IPS-NIHi11 (cell line): ENCODE measurements at regions not wholly inside any gene's neighbourhood (a gene's known extent, or its start where the extent isn't known, plus 50 kb on each side); places are given as distances from the start of the nearest gene placed in this dataset.
"Not testable (repeated sequence)": the region's sequence is repeated elsewhere in the genome, so short reads cannot be mapped to it uniquely, and the experiment has no call there.

Experiments
- DNase-seq: peaks from one replicate; pipeline ENCODE4 v3.0.0; 2012; ENCODE audit warnings: mixed read lengths, low spot score

DNA sequence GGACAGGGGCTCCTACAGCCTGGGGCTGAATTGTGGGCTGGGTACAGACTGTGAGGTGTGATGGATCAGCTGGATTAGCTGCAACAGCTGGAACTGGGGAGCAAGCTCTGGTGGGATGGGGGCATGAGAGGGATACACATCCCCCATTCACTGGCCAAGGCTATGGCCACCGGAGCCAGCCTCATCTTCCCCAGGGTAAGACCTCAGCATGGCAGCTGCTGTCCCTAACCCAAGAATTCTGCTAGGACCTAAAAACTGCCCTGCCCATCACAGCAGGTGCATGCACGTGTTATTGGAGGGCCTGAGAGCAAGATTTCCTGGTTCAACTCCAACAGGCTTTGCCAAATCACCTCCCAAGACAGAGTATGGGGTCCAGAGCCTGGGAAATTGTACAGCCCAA is 258.6 kb upstream of the AGTR2 start:
- no peak for DNase-seq

DNA sequence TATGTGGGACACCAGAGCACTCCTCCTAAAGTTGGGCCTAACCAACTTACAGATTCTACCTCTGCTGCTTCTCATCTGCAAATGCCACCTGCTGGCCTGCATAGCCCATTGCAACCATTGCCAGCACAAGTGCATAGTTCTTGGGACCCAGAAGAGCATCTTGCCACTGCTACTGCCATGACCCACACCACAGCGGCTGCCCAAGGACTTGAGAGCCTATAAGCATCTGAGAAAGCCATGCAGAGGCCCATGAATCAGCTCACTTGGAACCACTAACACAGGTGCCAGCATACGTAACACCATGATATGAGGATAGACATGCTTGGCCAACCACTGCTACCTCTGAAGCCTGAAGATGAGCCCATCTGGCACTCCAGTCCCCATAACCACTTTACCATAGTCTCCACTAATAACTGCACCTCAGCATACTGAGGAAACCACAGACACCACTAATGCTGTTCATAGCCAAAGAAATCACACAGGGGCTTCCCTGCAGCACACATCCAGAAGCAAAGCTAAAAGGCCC is 258.1 kb upstream of the AGTR2 start:
- no peak for DNase-seq

DNA sequence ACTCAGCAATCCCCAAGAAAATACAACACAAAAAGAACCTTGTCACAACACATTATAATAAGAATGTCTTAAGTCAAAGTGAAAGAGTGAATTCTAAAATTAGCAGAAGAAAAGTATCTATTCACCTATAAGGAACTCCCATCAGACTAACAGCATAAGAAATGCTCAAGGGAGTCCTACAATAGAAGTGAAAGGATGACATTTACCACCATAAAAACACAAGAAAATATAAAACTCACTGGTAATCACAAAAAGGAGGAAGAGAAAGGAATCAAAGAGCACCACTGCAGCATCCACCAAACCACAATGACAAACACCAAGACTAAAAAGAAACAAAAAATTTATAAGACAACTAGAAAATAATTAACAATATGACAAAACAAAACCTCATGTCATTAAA is 257.0 kb upstream of the AGTR2 start:
- DNase-seq = no peak

DNA sequence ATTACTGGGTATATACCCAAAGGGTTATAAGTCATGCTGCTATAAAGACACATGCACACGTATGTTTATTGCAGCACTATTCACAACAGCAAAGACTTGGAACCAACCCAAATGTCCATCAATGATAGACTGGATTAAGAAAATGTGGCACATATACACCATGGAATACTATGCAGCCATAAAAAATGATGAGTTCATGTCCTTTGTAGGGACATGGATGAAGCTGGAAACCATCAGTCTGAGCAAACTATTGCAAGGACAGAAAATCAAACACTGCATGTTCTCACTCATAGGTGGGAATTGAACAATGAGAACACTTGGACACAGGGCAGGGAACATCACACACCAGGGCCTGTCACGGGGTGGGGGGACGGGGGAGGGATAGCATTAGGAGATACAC is 254.9 kb upstream of the AGTR2 start:
- DNase-seq = not testable (repeated sequence)

DNA sequence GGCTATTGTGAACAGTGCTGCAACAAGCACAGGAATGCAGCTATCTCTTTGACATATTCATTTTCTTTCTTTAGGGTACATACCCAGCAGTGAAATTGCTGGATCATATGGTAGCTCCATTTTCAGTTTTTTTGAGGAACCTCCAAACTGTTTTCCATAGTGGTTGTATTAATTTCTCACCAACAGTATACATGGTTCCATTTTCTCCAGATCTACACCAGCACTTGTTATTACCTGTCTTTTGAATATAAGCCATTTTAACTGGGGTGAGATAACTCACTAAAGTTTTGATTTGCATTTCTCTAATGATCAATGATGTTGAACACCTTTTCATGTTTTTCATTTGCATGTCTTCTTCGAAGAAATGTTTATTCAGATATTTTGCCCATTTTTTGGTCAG is 241.1 kb upstream of the AGTR2 start:
- no peak for DNase-seq

DNA sequence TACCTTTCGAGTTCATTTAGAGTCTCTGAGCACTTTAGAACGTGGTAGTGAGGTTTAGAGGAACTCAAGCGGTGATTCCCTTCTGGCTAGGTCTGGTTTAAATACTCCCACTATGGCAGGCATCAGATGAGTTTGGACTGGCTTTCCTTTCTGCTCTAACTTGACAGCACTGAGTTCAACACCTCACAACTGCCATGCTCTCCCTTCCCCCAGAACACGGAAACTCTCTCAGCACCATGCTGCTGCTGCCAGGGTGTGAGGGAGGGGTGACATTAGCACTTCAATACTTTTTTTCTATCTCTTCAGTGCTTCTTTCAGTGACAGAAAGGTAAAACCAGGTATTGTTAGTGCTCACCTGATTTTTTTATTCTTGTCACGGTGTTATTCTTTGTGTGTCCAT is 234.5 kb upstream of the AGTR2 start:
- no peak for DNase-seq

DNA sequence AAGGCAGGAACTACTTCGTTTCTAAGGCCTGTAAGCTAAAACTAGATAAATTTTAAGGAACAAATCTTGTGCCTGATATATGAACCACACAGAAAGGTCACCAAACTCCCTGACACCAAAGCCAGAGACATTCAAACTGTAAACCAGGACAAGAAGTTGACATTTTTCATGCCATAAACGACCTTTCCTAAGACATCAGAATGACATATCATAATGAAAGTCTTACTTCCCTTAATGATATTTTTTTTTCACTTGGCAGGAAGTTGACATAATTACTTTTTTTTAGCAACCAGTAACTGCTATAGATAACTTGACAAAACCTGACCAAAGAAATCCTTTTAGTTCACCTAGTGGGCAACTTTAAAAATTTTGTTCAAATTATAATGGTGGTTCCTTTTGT is 231.5 kb upstream of the AGTR2 start:
- no peak for DNase-seq

DNA sequence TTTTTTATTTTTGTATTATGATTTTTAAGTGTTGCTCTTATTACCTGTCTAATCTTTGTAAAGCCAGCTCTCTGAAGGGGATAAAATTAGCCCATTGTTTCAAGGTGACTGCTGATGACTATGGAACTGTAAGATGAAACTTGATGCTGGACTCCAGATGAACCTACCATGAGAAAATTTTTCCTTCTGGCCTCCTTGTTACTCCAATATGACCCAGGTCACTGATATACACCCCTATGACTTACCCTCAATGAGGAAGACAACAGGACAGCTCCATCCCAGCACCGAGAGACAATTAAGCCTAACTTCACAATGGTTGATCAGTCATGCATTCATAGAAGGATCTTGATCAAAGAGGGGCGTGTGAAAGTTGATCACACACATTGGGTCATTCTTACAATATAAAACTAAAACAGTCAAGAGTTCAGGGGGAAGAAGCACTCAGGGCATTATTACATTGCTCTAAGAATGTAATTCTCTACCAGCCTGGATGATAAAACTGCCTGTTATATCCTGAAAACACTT is 230.8 kb upstream of the AGTR2 start:
- no peak for DNase-seq

DNA sequence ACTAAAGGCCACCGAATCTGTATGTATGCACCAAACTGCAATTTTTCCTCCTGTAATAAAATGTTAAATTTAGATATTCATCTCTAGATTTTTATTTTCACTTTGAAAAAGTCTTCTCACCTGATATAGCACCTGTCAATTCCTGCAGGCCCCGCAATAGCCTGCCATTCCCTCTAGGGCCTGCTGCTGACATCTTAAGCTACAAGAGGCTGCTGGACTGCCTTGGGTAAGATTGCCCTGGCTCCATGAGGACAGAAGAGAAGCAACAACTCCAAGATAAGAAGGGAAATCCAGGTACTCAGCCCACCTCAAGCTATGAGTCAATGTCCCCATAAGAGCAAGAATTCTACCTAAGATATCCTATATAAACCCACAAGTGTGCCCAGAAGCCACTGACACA is 230.2 kb upstream of the AGTR2 start:
- DNase-seq = no peak

DNA sequence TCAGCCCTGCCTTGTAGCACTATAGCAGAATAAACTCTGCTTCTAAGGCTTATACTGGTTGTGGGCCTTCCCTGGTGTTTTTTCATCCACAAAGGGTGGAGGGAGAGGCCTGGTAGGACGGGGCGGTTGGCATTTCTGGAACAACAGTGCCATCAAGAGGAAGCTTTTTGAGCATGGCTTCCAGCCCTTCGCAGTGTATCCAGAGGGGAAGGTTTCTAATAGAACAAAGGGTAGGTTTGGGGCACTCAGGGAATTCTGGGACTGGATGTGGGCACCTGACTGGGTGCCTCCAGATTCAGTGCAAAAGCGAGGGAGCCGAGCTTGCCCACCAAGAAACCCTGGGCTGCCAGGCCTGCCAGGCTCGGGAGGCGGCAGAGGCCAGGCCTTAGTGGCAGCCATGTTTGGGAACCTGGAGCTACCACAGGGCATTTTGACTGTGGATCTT is 229.6 kb upstream of the AGTR2 start:
- peak; percentile 50 for DNase-seq

DNA sequence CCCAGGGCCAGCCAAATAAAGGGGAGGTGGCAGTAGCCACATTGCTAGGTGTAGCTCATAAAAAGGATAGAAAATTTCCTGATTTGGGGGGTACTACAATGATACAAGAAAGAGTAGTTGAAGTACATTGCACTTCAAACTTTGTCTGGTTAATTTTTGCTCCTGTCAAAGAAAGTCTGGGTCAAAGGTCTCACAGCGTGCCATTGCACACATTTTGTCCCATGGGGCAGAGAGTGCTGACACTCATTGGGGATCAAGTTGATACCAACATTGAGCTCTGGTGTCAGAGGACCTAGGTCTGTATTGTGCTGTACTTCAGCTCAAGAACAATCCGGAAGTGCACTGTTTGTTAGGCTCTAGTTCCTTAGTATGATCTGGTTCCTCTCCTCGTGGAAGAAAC is 229.2 kb upstream of the AGTR2 start:
- DNase-seq = no peak

DNA sequence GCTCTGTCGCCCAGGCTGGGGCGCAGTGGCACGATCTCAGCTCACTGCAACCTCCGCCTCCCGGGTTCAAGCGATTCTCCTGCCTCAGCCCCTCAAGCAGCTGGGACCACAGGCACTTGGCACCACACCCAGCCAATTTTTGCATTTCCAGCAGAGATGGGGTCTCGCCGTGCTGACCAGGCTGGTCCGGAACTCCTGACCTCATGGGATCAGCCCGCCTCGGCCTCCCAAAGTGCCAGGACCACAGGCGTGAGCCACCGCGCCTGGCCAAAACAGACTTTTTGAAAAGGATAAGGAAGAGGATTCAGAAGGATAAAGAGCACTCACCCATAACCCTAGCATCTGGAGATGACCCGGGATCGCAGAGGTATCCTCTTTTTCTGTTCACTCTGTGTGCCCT is 224.5 kb upstream of the AGTR2 start:
- no peak for DNase-seq

DNA sequence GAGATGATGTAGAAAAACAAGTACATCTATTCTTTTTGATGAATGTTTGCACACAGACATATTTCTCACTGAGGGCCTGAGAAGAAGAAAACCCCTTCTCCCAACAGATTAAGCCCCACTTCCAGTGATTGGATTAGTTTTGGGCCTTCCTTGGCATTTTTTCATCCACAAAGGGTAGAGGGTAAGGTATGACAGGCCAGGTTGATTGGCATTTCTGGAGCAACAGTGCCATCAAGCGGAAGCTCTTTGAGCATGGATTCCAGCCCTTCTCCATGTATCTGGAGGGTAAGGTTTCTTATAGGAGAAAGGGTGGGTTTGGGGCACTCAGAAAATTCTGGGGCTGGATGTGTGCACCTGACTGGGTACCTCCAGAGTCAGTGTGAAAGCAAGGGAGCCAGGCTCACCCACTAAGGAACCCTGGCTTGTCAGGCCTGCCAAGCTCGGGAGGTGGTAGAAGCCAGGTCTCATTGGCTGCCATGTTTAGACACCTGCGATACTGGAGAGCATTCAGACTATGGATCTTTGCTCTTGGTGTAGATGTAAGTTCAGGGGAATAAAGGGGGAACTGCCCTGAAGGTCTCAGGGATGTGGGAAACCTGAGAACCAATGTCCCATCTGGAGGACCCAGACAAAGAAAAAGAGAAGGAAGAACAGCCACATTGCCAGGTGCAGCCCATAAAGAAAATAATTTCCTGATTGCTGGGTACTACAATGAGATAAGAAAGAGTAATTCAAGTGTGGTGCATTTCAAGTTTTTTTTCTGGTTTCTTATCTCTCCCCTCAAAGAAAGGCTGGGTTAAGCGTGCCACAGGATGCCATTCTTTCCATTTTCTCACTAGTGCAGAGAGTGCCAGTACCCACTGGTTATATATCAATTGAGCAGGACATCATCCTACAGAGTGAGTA is 222.3 kb upstream of the AGTR2 start:
- no peak for DNase-seq

DNA sequence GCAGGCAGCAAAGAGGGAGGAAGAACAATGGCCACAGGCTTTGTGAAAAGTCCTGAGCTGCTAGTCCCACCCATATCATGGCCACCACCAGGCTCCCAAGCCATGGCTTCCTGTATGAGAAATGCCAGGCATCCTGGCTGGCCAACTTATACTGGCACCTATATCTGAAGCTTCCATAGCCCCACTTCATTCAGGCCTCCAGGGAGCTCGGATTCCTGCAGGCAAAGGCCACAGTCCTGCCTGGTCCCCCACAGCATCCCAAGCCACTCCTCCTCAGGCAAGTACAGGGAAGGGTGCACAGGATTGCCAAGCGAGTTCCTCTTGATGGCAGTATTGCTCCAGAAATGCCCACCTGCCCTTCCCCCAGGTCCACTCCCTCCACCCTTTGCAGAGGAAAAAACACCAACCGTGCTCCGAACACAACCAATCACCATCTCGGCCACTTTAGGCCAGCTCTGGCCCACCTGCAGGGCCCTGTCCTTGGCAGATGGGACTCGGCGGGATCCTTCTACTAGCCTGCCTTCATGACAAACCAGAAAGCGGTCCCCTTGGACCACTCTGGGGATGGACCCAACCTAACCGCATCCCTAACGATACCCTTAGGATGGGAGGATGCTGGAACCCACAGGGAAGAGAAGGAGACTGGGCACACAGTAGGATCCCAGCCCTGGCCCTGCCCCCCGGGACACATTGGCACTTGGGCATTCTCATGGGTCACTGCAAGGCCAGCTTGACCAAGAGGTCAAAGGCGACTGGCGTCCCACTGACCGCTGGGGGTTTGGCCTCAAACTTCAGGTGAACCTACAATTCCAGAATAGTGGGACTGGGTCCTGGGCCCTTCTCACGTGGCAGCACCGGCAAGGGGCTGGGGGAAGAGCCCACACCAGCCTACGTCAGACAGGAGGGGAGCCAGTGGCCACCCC is 220.4 kb upstream of the AGTR2 start:
- peak; percentile 34 for DNase-seq

DNA sequence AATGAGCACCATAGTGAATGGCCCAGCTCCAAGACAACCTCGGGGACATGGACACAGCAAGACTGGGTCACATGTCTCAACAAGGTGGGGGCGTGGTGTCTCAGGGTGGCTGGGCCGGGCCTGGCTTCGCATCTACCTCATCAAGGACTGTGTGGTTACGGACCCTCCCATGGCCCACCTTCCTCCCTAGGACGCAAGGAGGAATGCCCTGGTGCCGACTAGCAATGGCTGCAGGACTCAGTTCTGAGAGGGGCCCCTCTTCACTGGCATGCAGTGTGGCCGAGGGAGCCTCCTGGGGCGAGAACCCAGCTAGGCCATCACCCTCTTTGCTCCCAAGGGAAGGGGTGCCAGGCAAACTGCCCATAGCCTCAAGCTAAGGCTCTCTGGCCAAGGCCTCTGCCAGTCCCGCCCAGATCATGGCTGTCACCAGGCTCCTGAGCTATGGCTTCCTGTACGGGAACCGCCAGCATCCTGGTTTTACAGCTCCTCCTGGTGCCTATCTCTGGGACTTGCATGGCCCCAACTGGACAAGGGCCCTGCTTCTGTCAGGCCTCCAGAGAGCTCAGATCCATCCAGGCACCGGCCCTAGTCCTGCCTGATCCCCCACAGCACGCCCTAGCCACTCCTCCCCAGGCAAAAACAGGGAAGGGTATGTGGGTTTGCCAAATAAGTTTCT is 218.0 kb upstream of the AGTR2 start:
- no peak for DNase-seq

DNA sequence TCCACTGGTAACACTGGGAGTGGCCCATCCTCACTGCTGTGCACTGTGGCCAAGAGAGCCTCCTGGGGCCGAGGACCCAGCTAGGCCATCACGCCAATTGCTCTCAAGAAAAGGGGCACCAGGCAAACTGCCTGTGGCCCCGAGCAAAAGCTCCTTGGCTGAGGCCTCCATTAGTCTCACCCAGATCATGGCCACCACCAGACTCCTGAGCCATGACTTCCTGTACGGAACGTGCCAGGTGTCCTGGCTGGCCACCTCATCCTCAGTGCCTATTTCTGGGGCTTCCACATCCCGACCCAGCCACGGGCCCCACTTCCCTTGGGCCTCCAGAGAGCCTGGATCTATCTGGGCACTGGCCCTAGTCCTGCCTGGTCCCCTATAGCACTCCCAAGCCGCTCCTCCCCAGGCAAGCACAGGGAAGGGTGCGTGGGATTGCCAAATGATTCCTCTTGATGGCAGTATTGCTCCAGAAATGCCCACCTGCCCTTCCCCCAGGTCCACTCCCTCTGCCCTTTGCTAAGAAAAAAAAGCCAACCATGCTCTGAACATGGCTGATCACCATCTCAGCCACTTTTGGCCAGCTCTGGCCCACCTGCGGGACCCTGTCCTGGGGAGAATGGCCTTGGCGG is 212.6 kb upstream of the AGTR2 start:
- no peak for DNase-seq

DNA sequence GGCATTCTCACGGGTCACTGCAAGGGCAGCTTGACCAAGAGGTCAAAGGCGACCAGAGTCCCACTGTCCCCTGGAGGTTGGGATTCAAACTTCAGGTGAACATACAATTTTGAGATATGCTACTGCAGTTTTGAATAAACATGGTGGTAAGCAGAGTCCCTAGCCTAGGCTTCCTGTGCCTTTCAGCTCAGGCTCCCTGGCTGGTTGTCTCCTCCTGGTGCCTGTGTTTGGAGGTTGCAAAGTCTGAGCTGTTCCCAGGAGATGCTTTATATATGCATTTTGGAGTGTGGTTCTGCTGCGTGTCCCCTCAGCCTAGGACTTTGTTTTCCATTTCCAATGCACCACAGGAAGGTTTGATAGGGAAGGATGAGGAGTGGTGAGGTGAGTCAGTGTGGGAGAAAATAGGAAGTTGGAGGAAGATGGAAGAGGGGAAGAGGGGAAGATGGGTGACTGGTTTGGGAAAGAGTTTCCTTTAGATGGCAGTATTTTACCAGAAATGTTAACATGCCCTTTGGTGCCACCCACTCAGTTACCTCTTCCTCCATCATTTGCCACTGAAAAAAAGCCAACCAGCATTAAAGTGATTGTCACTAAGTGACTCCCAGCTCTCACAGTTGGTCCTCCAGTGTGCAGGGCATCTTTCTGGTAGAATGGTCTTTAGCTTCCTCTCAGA is 211.7 kb upstream of the AGTR2 start:
- no peak for DNase-seq

DNA sequence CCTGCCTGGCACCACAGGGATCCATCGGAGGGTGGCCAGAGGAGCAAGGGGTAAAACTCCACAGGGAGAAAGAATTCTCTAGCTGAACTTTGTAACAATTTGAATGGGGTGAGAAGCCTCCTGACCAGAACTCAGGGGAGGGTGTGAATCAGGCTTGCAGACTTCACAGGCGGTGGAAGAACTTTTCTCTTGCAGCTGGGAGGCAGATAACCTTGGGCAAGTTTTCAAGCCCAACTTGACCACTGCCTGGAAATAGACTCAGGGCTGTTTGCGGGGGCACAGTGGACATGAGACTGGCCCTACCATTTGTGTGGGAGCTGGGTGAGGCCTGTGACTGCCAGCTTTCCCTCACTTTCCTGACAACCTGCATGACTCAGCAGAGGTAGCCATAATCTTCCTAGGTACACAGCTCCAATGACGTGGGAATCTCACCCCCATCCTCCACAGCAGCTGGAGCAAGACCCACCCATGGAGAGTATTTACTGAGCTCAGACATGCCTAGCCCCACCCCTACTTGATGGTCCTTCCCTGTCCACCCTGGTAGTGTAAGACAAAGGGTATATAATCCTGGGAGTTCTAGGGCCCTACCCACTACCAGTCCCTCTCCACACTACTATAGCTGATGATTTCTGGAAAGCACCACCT is 210.0 kb upstream of the AGTR2 start:
- no peak for DNase-seq

DNA sequence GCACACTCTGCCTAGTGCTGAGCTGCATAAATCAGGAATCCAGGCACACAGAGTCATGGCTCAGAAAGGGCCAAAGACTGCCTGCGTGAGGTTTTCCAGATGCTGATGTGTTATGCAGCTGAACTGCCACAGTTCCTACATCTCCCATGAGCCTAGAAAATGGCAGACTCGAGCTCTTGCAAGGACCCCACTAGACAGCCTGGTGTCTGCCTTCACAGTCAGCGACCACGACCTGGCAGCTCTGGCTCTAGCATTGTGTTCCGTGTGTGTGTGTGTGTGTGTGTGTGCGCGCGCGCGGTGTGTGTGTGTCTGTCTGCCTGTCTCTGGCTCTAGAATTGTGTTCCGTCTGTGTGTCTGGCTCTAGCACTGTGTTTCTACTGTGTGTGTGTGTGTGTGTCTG is 203.6 kb upstream of the AGTR2 start:
- no peak for DNase-seq
